ENCODE measurements at regions not wholly inside any gene's neighbourhood (a gene's known extent, or its start where the extent isn't known, plus 50 kb on each side); places are given as distances from the start of the nearest gene placed in this dataset.

DNA sequence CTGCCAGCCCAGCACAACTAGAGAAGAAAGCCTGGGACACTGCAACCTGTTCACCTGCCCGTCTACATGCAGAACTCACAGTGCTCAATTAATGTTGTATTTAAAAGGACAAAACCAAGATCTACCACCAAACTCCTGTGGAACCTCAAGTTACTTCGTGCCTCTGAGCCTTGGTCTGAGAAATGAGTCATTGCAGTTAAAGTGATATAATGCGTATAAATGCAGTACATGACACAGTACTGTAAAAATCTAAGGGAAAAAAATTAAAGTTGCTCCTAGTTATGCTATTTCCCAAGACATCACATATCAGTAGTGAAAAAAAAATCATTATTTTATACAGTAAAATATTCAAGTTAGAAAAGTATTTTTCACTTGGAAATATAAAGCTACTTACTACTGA, 138.9 kb downstream of the ZIC4 start:
- ChIA-PET POLR2A (no interaction called here), CTCF (no interaction called here), RAD21 (ENCODE audit: low non-redundant PET in 1 of 2, low total read pairs in 2 of 2, uncharacterized antibody in 2 of 2, unreplicated experiment in 2 of 2) (no interaction called here)
- no peak for ATAC-seq
- Histone ChIP-seq H3K4me2 (ENCODE audit: low read length) (no peak overlapping the region), H3K79me2 (ENCODE audit: insufficient read depth, low read length) (no peaks in the 10 kb centered on the region), H3K4me3 (replicated peaks in 1 of 2; ENCODE audit: low read depth in 1 of 2, low read length in 2 of 2) (no peak overlapping the region), H3K27me3 (ENCODE audit: insufficient read depth, low read length) (no peaks in the 10 kb centered on the region), H3K36me3 (ENCODE audit: control insufficient read depth in 1 of 2, insufficient read depth in 2 of 2, low read length in 2 of 2) (no peaks in the 10 kb centered on the region), H3K9ac (ENCODE audit: low read length) (no peak overlapping the region), H3K27ac (ENCODE audit: low read depth, low read length) (no peak overlapping the region), H3K9me3 (ENCODE audit: control insufficient read depth in 1 of 2, insufficient read depth in 1 of 2, low read depth in 1 of 2, low read length in 2 of 2) (no peaks in the 10 kb centered on the region), H3K4me1 (ENCODE audit: control insufficient read depth in 1 of 2, insufficient read depth in 2 of 2, low read length in 2 of 2) (no peaks in the 10 kb centered on the region), H4K20me1 (ENCODE audit: insufficient read depth) (no peaks in the 10 kb centered on the region; the same call in 1 of the 2 replicates), H2AFZ (ENCODE audit: low read depth, low read length, poor library complexity, severe bottlenecking) (no peak overlapping the region), H3K9me2 (ENCODE audit: insufficient read depth) (no peaks in the 10 kb centered on the region)
- BruUV-seq (replicated peaks): no TSS peak
- intact Hi-C loops (cut with micrococcal nuclease): no loop called here
- TF ChIP-seq, protein P1, sequence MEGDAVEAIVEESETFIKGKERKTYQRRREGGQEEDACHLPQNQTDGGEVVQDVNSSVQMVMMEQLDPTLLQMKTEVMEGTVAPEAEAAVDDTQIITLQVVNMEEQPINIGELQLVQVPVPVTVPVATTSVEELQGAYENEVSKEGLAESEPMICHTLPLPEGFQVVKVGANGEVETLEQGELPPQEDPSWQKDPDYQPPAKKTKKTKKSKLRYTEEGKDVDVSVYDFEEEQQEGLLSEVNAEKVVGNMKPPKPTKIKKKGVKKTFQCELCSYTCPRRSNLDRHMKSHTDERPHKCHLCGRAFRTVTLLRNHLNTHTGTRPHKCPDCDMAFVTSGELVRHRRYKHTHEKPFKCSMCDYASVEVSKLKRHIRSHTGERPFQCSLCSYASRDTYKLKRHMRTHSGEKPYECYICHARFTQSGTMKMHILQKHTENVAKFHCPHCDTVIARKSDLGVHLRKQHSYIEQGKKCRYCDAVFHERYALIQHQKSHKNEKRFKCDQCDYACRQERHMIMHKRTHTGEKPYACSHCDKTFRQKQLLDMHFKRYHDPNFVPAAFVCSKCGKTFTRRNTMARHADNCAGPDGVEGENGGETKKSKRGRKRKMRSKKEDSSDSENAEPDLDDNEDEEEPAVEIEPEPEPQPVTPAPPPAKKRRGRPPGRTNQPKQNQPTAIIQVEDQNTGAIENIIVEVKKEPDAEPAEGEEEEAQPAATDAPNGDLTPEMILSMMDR (IDR thresholded peaks at IDR 0.05 in 2 of 3, conservative IDR thresholded peaks at IDR 0.05 in 1 of 3; ENCODE audit: borderline replicate concordance in 1 of 3, insufficient read depth in 1 of 3, low read depth in 2 of 3, low read length in 2 of 3): no peak
- no peak for TF ChIP-seq RAD21 (IDR thresholded peaks at IDR 0.05; ENCODE audit: low read depth)
- no peak for DNase-seq (ENCODE audit: low read depth, low spot score)

- ATAC-seq (no peak), DNase-seq (ENCODE audit: low read depth, low spot score) (no peak)
- H3K27me3 ChIP-seq (ENCODE audit: insufficient read depth, low read length): no peaks in the 10 kb centered on the region
- no peaks in the 10 kb centered on the region for H3K4me1 ChIP-seq (ENCODE audit: control insufficient read depth in 1 of 2, insufficient read depth in 2 of 2, low read length in 2 of 2)
- BruUV-seq (replicated peaks): no TSS peak
- ChIA-PET RAD21 (ENCODE audit: low non-redundant PET in 1 of 2, low total read pairs in 2 of 2, uncharacterized antibody in 2 of 2, unreplicated experiment in 2 of 2) (no interaction called here), CTCF (no interaction called here), POLR2A (no interaction called here)
- no peaks in the 10 kb centered on the region for H3K79me2 ChIP-seq (ENCODE audit: insufficient read depth, low read length)
- H3K9me2 ChIP-seq (ENCODE audit: insufficient read depth): 0 out of 2 replicates have a peak, but pooled peaks cover 2% of the 10 kb centered on the region
- H2AFZ ChIP-seq (ENCODE audit: low read depth, low read length, poor library complexity, severe bottlenecking): no peak overlapping the region
- H4K20me1 ChIP-seq (ENCODE audit: insufficient read depth): no peaks in the 10 kb centered on the region; the same call in 1 of the 2 replicates
- no peak overlapping the region for H3K27ac ChIP-seq (ENCODE audit: low read depth, low read length)
- no peak for TF ChIP-seq ZFX (IDR thresholded peaks at IDR 0.05)
- no peak for TF ChIP-seq CBX3 (IDR thresholded peaks at IDR 0.05; ENCODE audit: low read depth)
- TF ChIP-seq FOSL1 (IDR thresholded peaks at IDR 0.05; ENCODE audit: low read depth): no peak
- no peak for TF ChIP-seq ATF3 (IDR thresholded peaks at IDR 0.05)
- TF ChIP-seq, protein P1 (IDR thresholded peaks at IDR 0.05 in 2 of 3, conservative IDR thresholded peaks at IDR 0.05 in 1 of 3; ENCODE audit: borderline replicate concordance in 1 of 3, insufficient read depth in 1 of 3, low read depth in 2 of 3, low read length in 2 of 3): no peak
- TF ChIP-seq, protein P2, sequence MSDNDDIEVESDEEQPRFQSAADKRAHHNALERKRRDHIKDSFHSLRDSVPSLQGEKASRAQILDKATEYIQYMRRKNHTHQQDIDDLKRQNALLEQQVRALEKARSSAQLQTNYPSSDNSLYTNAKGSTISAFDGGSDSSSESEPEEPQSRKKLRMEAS (IDR thresholded peaks at IDR 0.05): no peak
- H3K9me3 ChIP-seq (ENCODE audit: control insufficient read depth in 1 of 2, insufficient read depth in 1 of 2, low read depth in 1 of 2, low read length in 2 of 2): no peaks in the 10 kb centered on the region
- no peak overlapping the region for H3K4me2 ChIP-seq (ENCODE audit: low read length)
- H3K36me3 ChIP-seq (ENCODE audit: control insufficient read depth in 1 of 2, insufficient read depth in 2 of 2, low read length in 2 of 2): no peaks in the 10 kb centered on the region
- H3K4me3 ChIP-seq (replicated peaks in 1 of 2; ENCODE audit: low read depth in 1 of 2, low read length in 2 of 2): no peak overlapping the region
- intact Hi-C loops (cut with micrococcal nuclease): no loop called here
- no peak overlapping the region for H3K9ac ChIP-seq (ENCODE audit: low read length)
Observed at GRCh38 chr3:147257944-147258343, 148.4 kb downstream of the ZIC4 start.
